ENCODE measurements at regions not wholly inside any gene's neighbourhood (a gene's known extent, or its start where the extent isn't known, plus 50 kb on each side); places are given as distances from the start of the nearest gene placed in this dataset.

- ChIA-PET CTCF (interaction anchor here (1.2 to 2.0 kb wide), 8 partner anchors 10 to 217 kb away, joined by 3 to 7 read pairs (median 3); no protein-coding TSS in a partner anchor), POLR2A (no interaction called here)
- DNase-seq = no peak
- Histone ChIP-seq H3K27me3 (replicated peaks in 2 of 5; ENCODE audit: control insufficient read depth in 4 of 5, insufficient read depth in 5 of 5, low read length in 4 of 5) (no peaks in the 10 kb centered on the region), H3K27ac (ENCODE audit: insufficient read depth in 1 of 2, low read depth in 1 of 2, low read length in 2 of 2, poor library complexity in 1 of 2, severe bottlenecking in 2 of 2) (no peak overlapping the region), H3K4me1 (ENCODE audit: control extremely low read depth in 1 of 4, control insufficient read depth in 4 of 4, insufficient read depth in 4 of 4, low read length in 3 of 4) (peaks cover 34 to 89% (median 66%) of the 10 kb centered on the region in 4 experiments), H3K36me3 (ENCODE audit: control insufficient read depth in 4 of 4, insufficient read depth in 4 of 4, low read length in 3 of 4) (no peaks in the 10 kb centered on the region), H3K9me3 (ENCODE audit: control extremely low read depth in 1 of 5, control insufficient read depth in 4 of 5, insufficient read depth in 2 of 5, low read depth in 1 of 5, low read length in 4 of 5) (no peaks in the 10 kb centered on the region), H3K4me3 (ENCODE audit: control insufficient read depth in 1 of 7, extremely low read depth in 1 of 7, insufficient read depth in 4 of 7, low read depth in 2 of 7, low read length in 6 of 7) (no peak overlapping the region)
- WGBS (ENCODE audit: insufficient coverage) = no CpG with 5 or more reads among the region's 1 CpG
Measured at GRCh38 chr2:55116598-55116964, 66.3 kb upstream of the RTN4 start.

DNA sequence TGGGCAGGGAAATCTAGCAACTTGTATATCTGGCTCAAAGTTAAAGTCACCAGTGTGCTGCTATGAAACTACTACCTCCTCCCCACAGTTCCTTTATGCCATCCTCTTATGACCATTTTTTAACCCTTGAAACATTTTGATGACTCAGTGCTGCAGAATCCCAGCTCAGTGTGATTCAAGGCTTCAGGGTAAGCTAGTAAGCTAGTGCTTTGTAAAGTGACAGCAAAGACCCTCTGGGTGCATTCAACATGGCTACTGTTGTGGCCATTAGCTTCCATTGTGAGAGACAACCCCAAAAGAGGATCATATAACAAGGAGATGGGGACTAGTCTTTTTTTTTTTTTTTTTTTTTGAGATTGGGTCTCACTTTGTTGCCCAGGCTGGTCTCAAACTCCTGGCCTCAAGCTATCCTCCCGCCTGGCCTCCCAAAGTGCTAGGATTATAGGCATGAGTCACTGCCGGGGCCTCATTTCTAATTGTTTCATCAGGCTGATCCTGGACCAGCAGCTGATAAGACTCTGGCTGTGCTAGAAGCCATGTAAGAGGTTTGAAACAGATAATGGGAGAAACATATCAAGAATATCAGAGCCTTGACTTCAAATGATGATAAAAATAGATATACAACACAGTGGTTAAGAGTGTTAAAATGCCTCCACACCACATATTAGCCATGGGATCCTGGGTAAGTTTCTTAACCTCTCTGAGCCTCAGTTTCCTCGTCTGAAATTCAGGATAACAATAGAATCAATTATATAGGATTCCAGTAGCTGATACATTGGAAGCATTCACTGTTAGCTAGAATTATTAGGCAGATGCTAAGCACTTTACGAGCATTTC lies 65.7 kb upstream of the RTN4 start:
- H3K27ac ChIP-seq (ENCODE audit: insufficient read depth in 1 of 2, low read depth in 1 of 2, low read length in 2 of 2, poor library complexity in 1 of 2, severe bottlenecking in 2 of 2) = peak overlapping the region in 1 of 2 experiments; percentile 46
- 93% methylated on average over 2 of the region's 4 CpGs for WGBS (ENCODE audit: insufficient coverage)
- CTCF ChIA-PET = interaction anchor here (0.6 to 2.0 kb wide), 12 partner anchors 11 to 216 kb away, joined by 3 to 7 read pairs (median 4); partner anchors contain the start of gene RTN4

GRCh38 chr2:55114597-55114996 lies 64.3 kb upstream of the RTN4 start:
- no peak for DNase-seq
- no peaks in the 10 kb centered on the region for H3K36me3 ChIP-seq (ENCODE audit: control insufficient read depth in 4 of 4, insufficient read depth in 4 of 4, low read length in 3 of 4)
- H3K4me1 ChIP-seq (ENCODE audit: control extremely low read depth in 1 of 4, control insufficient read depth in 4 of 4, insufficient read depth in 4 of 4, low read length in 3 of 4) = peaks cover 28 to 85% (median 54%) of the 10 kb centered on the region in 4 experiments
- 98% methylated on average over 5 of the region's 5 CpGs for WGBS (ENCODE audit: insufficient coverage)
- no peaks in the 10 kb centered on the region for H3K27me3 ChIP-seq (replicated peaks in 2 of 5; ENCODE audit: control insufficient read depth in 4 of 5, insufficient read depth in 5 of 5, low read length in 4 of 5)
- H3K27ac ChIP-seq (ENCODE audit: insufficient read depth in 1 of 2, low read depth in 1 of 2, low read length in 2 of 2, poor library complexity in 1 of 2, severe bottlenecking in 2 of 2) = no peak overlapping the region
- H3K4me3 ChIP-seq (ENCODE audit: control insufficient read depth in 1 of 7, extremely low read depth in 1 of 7, insufficient read depth in 4 of 7, low read depth in 2 of 7, low read length in 6 of 7) = no peak overlapping the region
- POLR2A ChIA-PET = interaction anchor here (0.6 to 1.3 kb wide), 3 partner anchors 15 to 59 kb away, joined by 3 to 5 read pairs (median 3); no protein-coding TSS in a partner anchor
- no peaks in the 10 kb centered on the region for H3K9me3 ChIP-seq (ENCODE audit: control extremely low read depth in 1 of 5, control insufficient read depth in 4 of 5, insufficient read depth in 2 of 5, low read depth in 1 of 5, low read length in 4 of 5)
- CTCF ChIA-PET = interaction anchor here (0.8 to 2.0 kb wide), 6 partner anchors 12 to 64 kb away, joined by 3 to 7 read pairs (median 6); partner anchors contain the start of gene RTN4

More for the DNA sequence above, 65.7 kb upstream of the RTN4 start:
- Histone ChIP-seq H3K4me3 (ENCODE audit: control insufficient read depth in 1 of 7, extremely low read depth in 1 of 7, insufficient read depth in 4 of 7, low read depth in 2 of 7, low read length in 6 of 7) (no peak overlapping the region), H3K9me3 (ENCODE audit: control extremely low read depth in 1 of 5, control insufficient read depth in 4 of 5, insufficient read depth in 2 of 5, low read depth in 1 of 5, low read length in 4 of 5) (no peaks in the 10 kb centered on the region), H3K36me3 (ENCODE audit: control insufficient read depth in 4 of 4, insufficient read depth in 4 of 4, low read length in 3 of 4) (no peaks in the 10 kb centered on the region), H3K4me1 (ENCODE audit: control extremely low read depth in 1 of 4, control insufficient read depth in 4 of 4, insufficient read depth in 4 of 4, low read length in 3 of 4) (peaks cover 30 to 90% (median 68%) of the 10 kb centered on the region in 4 experiments), H3K27me3 (replicated peaks in 2 of 5; ENCODE audit: control insufficient read depth in 4 of 5, insufficient read depth in 5 of 5, low read length in 4 of 5) (no peaks in the 10 kb centered on the region)
- DNase-seq = peak in 2 of 3 donors; percentile 51 to 58
- POLR2A ChIA-PET = interaction anchor here (1.3 kb wide), 1 partner anchor 17 kb away, joined by 3 read pairs; no protein-coding TSS in a partner anchor

DNA sequence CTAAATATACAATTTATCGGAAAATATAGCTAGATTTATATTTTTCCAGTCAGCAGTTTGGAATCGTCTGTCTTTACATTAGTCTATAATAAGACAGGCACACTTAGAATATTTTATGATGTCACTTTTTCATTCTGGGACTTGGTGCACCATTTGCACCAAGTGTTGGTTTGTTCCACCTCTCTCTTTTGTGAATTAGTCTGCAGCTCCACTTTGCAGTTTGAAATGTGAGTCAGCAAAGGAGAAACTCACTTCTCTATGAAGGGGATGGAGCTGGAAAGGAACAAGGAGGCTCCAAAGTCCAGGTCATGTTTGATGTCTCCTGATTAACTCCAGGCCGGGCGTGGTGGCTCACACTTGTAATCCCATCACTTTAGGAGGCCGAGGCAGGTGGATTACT lies 63.8 kb upstream of the RTN4 start:
- Histone ChIP-seq H3K27ac (ENCODE audit: insufficient read depth in 1 of 2, low read depth in 1 of 2, low read length in 2 of 2, poor library complexity in 1 of 2, severe bottlenecking in 2 of 2) (no peak overlapping the region), H3K36me3 (ENCODE audit: control insufficient read depth in 4 of 4, insufficient read depth in 4 of 4, low read length in 3 of 4) (no peaks in the 10 kb centered on the region), H3K4me1 (ENCODE audit: control extremely low read depth in 1 of 4, control insufficient read depth in 4 of 4, insufficient read depth in 4 of 4, low read length in 3 of 4) (peaks cover 22 to 84% (median 49%) of the 10 kb centered on the region in 4 experiments), H3K27me3 (replicated peaks in 2 of 5; ENCODE audit: control insufficient read depth in 4 of 5, insufficient read depth in 5 of 5, low read length in 4 of 5) (no peaks in the 10 kb centered on the region), H3K9me3 (ENCODE audit: control extremely low read depth in 1 of 5, control insufficient read depth in 4 of 5, insufficient read depth in 2 of 5, low read depth in 1 of 5, low read length in 4 of 5) (no peaks in the 10 kb centered on the region), H3K4me3 (ENCODE audit: control insufficient read depth in 1 of 7, extremely low read depth in 1 of 7, insufficient read depth in 4 of 7, low read depth in 2 of 7, low read length in 6 of 7) (no peak overlapping the region)
- CTCF ChIA-PET = interaction anchor here (1.8 to 2.2 kb wide), 3 partner anchors 13 to 55 kb away, joined by 5 to 7 read pairs (median 6); no protein-coding TSS in a partner anchor
- peak in 2 of 3 donors; percentile 50 to 56 for DNase-seq
- POLR2A ChIA-PET = interaction anchor here (0.6 kb wide), 2 partner anchors 15 to 59 kb away, joined by 3 to 5 read pairs; no protein-coding TSS in a partner anchor
- WGBS (ENCODE audit: insufficient coverage) = 98% methylated on average over 4 of the region's 5 CpGs

DNA sequence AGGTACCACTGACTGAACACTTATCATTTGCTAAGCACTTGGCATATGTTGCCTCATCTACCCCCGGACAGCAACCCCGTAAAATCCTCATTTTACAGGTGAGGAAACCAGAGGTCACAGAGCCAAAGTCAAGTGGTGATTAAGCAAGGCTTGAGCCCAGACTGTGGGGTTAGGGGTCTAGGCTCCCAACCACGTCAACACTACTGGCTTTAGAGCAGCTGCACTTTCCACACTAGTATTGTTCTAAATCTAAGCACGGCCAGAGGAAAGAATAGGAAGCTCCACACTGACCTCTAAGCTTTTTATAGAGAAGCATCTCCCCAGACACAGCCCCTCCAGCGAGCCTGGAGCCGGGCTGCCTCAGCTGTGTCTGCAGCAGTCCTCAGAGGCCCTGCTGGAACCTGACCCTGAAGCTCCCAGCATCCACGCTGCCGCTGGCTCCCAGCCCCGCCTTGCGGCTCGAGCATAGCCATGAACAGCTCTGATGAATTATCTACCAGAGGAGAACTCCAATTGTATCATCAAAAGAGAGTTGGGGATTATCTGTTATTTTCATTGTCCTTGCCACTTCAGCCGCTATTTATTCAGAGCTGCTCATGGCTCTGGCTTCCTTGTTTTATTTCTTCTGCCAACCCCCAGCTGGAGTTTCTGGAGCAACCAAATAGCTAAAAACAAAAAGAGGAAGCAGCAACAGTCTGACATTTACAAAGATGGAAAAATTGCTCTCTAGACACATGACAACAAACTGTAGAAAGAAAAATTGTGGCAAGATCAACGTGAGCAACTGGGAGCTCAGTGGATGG lies 62.2 kb upstream of the RTN4 start:
- Histone ChIP-seq H3K4me1 (ENCODE audit: control extremely low read depth in 1 of 4, control insufficient read depth in 4 of 4, insufficient read depth in 4 of 4, low read length in 3 of 4) (peaks cover 21 to 76% (median 39%) of the 10 kb centered on the region in 4 experiments), H3K27ac (ENCODE audit: insufficient read depth in 1 of 2, low read depth in 1 of 2, low read length in 2 of 2, poor library complexity in 1 of 2, severe bottlenecking in 2 of 2) (peak overlapping the region; percentile 71 to 88), H3K9me3 (ENCODE audit: control extremely low read depth in 1 of 5, control insufficient read depth in 4 of 5, insufficient read depth in 2 of 5, low read depth in 1 of 5, low read length in 4 of 5) (no peaks in the 10 kb centered on the region), H3K36me3 (ENCODE audit: control insufficient read depth in 4 of 4, insufficient read depth in 4 of 4, low read length in 3 of 4) (no peaks in the 10 kb centered on the region), H3K27me3 (replicated peaks in 2 of 5; ENCODE audit: control insufficient read depth in 4 of 5, insufficient read depth in 5 of 5, low read length in 4 of 5) (no peaks in the 10 kb centered on the region), H3K4me3 (ENCODE audit: control insufficient read depth in 1 of 7, extremely low read depth in 1 of 7, insufficient read depth in 4 of 7, low read depth in 2 of 7, low read length in 6 of 7) (peak overlapping the region in 4 of 7 experiments; percentile 0 to 38 (median 34))
- WGBS (ENCODE audit: insufficient coverage) = 57% methylated on average over 13 of the region's 13 CpGs
- CTCF ChIA-PET = interaction anchor here (0.9 to 2.6 kb wide), 10 partner anchors 9 to 75 kb away, joined by 3 to 11 read pairs (median 3); no protein-coding TSS in a partner anchor
- peak; percentile 54 to 89 (median 85) for DNase-seq
- POLR2A ChIA-PET = interaction anchor here (0.6 to 1.0 kb wide), 3 partner anchors 9 to 149 kb away, joined by 4 to 5 read pairs (median 4); partner anchors contain the start of gene RTN4

DNA sequence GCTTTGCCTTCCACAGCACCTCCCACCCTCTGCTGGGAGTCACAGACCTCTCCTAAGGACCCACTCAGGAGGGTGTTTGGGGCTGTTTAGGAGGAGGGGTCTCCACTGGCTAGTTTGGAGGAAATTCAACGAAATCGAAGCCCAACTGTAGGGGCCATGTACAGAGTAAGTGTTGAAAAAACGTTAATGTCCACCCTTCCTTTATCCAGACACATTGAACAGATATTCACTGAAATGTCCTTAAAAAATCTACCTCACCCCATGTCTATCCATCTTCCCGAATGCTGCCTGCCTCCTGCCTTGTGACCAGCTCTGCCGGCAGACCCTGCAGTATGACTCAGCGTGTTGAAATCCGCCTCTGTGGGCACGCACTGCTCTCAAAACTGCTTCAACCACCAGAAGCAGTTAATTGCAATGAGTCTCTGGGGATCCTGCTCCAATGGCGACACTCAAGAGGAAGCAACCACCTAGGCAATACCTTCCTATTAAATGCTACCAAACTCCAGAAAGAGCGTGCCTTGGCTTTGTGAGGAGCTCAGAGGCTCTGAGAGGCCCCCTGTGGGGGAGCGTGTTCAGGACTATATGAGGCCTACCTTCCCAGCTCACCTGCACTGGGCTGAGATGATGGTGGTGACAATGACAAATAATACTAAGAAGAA lies 61.4 kb upstream of the RTN4 start:
- H3K27ac ChIP-seq (ENCODE audit: insufficient read depth in 1 of 2, low read depth in 1 of 2, low read length in 2 of 2, poor library complexity in 1 of 2, severe bottlenecking in 2 of 2) = peak overlapping the region; percentile 71 to 88
- H3K27me3 ChIP-seq (replicated peaks in 2 of 5; ENCODE audit: control insufficient read depth in 4 of 5, insufficient read depth in 5 of 5, low read length in 4 of 5) = no peaks in the 10 kb centered on the region
- H3K4me3 ChIP-seq (ENCODE audit: control insufficient read depth in 1 of 7, extremely low read depth in 1 of 7, insufficient read depth in 4 of 7, low read depth in 2 of 7, low read length in 6 of 7) = peak overlapping the region in 5 of 7 experiments; percentile 2 to 43 (median 30)
- H3K4me1 ChIP-seq (ENCODE audit: control extremely low read depth in 1 of 4, control insufficient read depth in 4 of 4, insufficient read depth in 4 of 4, low read length in 3 of 4) = peaks cover 21 to 76% (median 40%) of the 10 kb centered on the region in 4 experiments
- DNase-seq = peak; percentile 85 to 97 (median 97)
- H3K36me3 ChIP-seq (ENCODE audit: control insufficient read depth in 4 of 4, insufficient read depth in 4 of 4, low read length in 3 of 4) = no peaks in the 10 kb centered on the region
- no peaks in the 10 kb centered on the region for H3K9me3 ChIP-seq (ENCODE audit: control extremely low read depth in 1 of 5, control insufficient read depth in 4 of 5, insufficient read depth in 2 of 5, low read depth in 1 of 5, low read length in 4 of 5)
- ChIA-PET CTCF (interaction anchor here (0.9 to 2.6 kb wide), 7 partner anchors 9 to 63 kb away, joined by 3 to 11 read pairs (median 3); no protein-coding TSS in a partner anchor), POLR2A (interaction anchor here (1.0 kb wide), 1 partner anchor 8 kb away, joined by 4 read pairs; no protein-coding TSS in a partner anchor)
- 17% methylated on average over 9 of the region's 11 CpGs for WGBS (ENCODE audit: insufficient coverage)
